GM19025 (cell line): ENCODE measurements at regions not wholly inside any gene's neighbourhood (a gene's known extent, or its start where the extent isn't known, plus 50 kb on each side); places are given as distances from the start of the nearest gene placed in this dataset.

Experiments used
- ATAC-seq: cut with Tn5 transposase; IDR thresholded peaks from one replicate; pipeline ENCODE4 v1.9.1; 2021; ENCODE audit warnings: mild to moderate bottlenecking, low read depth, moderate library complexity; ENCODE audit not compliant: unreplicated experiment

- ATAC-seq = no peak
These were observed 1599.7 kb upstream of the ZEB2 start for GRCh38 chr2:146119586-146119985.

GRCh38 chr2:146108993-146109392, 1589.1 kb upstream of the ZEB2 start:
- no peak for ATAC-seq

DNA sequence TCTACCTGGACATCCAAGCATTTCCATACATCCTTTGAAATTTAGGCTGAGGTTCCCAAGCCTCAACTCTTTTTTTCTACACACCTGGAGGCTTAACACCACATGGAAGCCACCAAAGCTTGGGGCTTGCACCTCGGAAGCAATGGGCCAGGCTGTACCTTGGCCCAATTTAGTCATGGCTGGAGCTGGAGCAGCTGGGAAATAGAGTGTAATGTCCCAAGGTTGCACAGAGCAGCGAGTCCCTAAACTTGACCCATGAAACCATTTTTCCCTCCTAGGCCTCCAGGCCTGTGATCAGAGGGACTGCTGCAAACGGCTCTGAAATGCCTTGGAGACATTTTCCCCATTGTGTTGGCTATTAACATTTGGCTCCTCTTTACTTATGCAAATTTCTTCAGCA, 1574.3 kb upstream of the ZEB2 start:
- no peak for ATAC-seq

- no peak for ATAC-seq
These were observed 1561.5 kb upstream of the ZEB2 start for GRCh38 chr2:146081459-146081858.

GRCh38 chr2:146080925-146081324, 1561.0 kb upstream of the ZEB2 start:
- no peak for ATAC-seq

- ATAC-seq = no peak
These were observed 1559.3 kb upstream of the ZEB2 start for GRCh38 chr2:146079216-146079615.

GRCh38 chr2:146077156-146077555, 1557.2 kb upstream of the ZEB2 start:
- ATAC-seq = no peak

GRCh38 chr2:146068051-146068450, 1548.1 kb upstream of the ZEB2 start:
- no peak for ATAC-seq

- ATAC-seq = no peak
These were observed 1528.2 kb upstream of the ZEB2 start for GRCh38 chr2:146048141-146048540.

GRCh38 chr2:146041274-146041910, 1521.5 kb upstream of the ZEB2 start:
- no peak for ATAC-seq

- ATAC-seq = no peak
These were observed 1520.1 kb upstream of the ZEB2 start for GRCh38 chr2:146040051-146040450.

GRCh38 chr2:146038014-146038413, 1518.1 kb upstream of the ZEB2 start:
- no peak for ATAC-seq

GRCh38 chr2:146037334-146037870, 1517.5 kb upstream of the ZEB2 start:
- ATAC-seq = no peak

DNA sequence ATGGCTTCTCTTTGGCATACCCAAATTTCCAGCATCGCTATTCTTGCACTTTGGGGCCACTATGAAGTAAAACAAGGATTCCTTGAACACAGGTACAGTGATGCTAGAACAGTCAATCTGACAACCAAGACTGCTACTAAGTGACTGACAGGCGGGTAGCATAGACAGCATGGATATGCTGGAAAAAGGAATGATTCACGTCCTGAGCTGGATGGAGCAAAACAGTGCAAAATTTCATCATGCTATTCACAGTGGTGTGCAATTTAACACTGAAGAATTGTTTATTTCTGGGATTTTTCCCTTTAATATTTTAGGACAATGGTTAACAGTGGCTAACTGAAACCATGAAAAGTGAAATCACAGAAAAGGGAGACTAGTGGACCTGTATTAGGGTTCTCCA, 1511.2 kb upstream of the ZEB2 start:
- ATAC-seq = no peak

- ATAC-seq = no peak
These were observed 1507.2 kb upstream of the ZEB2 start for GRCh38 chr2:146027156-146027555.

GRCh38 chr2:146025519-146025918, 1505.6 kb upstream of the ZEB2 start:
- no peak for ATAC-seq

- ATAC-seq = no peak
These were observed 1504.4 kb upstream of the ZEB2 start for GRCh38 chr2:146024212-146024743.

DNA sequence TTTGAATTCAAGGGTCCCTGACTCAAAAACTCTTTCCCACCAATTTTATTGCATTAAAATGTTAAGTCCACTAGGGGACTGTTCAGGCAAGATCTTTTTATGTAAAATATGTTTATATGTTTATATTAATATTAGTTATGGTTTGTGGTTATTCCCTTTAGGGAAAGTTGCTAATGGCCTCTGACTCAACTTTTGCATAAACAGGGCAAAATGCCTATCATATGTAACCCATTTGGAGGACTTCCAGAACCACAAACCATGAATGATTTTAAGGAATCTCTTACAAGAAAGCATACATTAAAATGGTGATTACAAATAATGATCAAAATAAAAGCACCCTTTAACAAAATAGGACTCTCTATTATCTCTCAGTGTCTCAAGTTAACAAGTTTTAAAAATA, 1484.5 kb upstream of the ZEB2 start:
- no peak for ATAC-seq

- ATAC-seq = no peak
These were observed 1483.4 kb upstream of the ZEB2 start for GRCh38 chr2:146003337-146003736.

DNA sequence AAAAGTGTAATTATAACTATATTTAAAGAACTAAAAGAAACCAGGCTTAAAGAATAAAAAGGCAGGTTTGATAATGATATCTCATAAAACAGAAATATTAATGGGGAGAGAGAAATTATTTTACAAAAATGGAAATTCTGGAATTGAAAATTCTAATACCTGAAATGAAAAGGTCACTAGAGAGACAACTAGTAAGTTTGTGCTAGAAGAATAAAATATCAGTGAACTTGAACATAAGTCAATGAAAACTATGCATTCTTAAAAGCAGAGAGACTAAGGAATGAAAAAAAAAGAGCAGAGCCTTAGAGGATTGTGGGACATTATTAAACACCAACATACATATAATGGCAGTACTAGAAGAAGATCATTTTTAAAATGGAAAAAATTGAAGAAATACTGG, 1475.0 kb upstream of the ZEB2 start:
- no peak for ATAC-seq

DNA sequence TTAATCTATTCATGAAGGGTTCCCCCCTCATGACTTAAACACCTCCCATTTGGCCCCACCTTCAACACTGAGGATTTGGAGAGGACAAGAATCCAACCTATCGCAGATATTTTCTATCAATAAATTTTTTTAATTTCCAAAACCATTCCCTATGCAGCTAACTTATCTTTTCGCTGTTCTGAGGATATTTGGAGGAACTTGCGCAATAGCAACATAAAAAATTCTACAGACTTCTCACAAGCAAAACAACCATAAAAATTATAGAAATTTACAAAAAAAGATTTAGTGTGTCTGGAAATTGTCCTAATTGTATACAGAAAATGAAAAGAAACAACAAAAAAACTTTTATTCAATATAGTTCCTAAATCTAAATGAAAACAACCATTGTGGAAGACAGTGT, 1472.7 kb upstream of the ZEB2 start:
- no peak for ATAC-seq

DNA sequence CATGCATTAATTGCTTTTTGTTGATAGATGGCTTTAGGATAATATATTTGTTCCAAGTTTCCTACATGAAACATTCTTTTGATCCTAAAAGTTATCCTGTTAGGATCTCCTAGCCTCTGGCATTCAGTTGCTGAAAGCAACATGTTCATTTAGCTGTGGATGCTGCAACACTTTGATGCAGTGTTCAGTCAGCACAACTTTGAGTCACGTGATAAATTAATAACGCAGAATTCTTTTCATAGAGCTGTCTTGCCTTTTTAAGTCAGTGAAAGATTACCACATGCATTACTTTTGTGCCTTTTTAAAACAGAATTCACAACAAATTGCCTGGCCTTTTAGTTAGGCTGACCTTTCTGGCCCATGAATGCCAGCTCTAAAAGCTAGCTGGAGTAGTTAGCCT, 1467.9 kb upstream of the ZEB2 start:
- no peak for ATAC-seq
